C4-2B (cell line): ENCODE measurements at regions not wholly inside any gene's neighbourhood (a gene's known extent, or its start where the extent isn't known, plus 50 kb on each side); places are given as distances from the start of the nearest gene placed in this dataset.
"Not testable (repeated sequence)": the region's sequence is repeated elsewhere in the genome, so short reads cannot be mapped to it uniquely, and the experiment has no call there.

Experiments
- ZFX ChIP-seq: fragments of 450-650 bp; IDR thresholded peaks from 2 replicates; pipeline ENCODE4 v1.6.1; 2017
- TF ChIP-seq, protein P1 (sequence below): fragments of 450-650 bp; conservative IDR thresholded peaks from 2 replicates; pipeline ENCODE4 v1.5.1; 2017; ENCODE audit warnings: mild to moderate bottlenecking

DNA sequence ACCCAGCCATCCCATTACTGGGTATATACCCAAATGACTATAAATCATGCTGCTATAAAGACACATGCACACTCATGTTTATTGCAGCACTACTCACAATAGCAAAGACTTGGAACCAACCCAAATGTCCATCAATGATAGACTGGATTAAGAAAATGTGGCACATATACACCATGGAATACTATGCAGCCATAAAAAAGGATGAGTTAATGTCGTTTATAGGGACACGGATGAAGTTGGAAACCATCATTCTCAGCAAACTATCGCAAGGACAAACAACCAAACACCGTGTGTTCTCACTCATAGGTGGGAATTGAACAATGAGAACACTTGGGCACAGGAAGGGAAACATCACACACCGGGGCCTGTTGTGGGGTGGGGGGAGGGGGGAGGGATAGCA, 61.1 kb upstream of the MAP4K3 start:
- TF ChIP-seq, protein P1, sequence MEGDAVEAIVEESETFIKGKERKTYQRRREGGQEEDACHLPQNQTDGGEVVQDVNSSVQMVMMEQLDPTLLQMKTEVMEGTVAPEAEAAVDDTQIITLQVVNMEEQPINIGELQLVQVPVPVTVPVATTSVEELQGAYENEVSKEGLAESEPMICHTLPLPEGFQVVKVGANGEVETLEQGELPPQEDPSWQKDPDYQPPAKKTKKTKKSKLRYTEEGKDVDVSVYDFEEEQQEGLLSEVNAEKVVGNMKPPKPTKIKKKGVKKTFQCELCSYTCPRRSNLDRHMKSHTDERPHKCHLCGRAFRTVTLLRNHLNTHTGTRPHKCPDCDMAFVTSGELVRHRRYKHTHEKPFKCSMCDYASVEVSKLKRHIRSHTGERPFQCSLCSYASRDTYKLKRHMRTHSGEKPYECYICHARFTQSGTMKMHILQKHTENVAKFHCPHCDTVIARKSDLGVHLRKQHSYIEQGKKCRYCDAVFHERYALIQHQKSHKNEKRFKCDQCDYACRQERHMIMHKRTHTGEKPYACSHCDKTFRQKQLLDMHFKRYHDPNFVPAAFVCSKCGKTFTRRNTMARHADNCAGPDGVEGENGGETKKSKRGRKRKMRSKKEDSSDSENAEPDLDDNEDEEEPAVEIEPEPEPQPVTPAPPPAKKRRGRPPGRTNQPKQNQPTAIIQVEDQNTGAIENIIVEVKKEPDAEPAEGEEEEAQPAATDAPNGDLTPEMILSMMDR: not testable (repeated sequence)
- not testable (repeated sequence) for TF ChIP-seq ZFX
